GM23338 (cell line): ENCODE measurements at regions not wholly inside any gene's neighbourhood (a gene's known extent, or its start where the extent isn't known, plus 50 kb on each side); places are given as distances from the start of the nearest gene placed in this dataset.

ENCODE experiments used
- CREB1 ChIP-seq: fragments of 250-450 bp; sonication (Bioruptor Pico); IDR thresholded peaks from 2 replicates; pipeline ENCODE4 v1.5.0; 2020; ENCODE audit warnings: low read depth, mild to moderate bottlenecking, moderate library complexity
- EZH2 ChIP-seq: fragments of 200-600 bp; sonication (generic); IDR thresholded peaks from one replicate; pipeline ENCODE4 v1.8.0; 2017; ENCODE audit warnings: antibody characterized with exemption, mild to moderate bottlenecking, low read depth; ENCODE audit not compliant: unreplicated experiment
- EZH2phosphoT487 ChIP-seq: fragments of 200-600 bp; sonication (generic); IDR thresholded peaks from one replicate; pipeline ENCODE4 v1.8.1; 2018; ENCODE audit warnings: antibody characterized with exemption; ENCODE audit not compliant: unreplicated experiment
- JUNB ChIP-seq: IDR thresholded peaks from one replicate; pipeline ENCODE4 v1.6.1; 2016; ENCODE audit warnings: antibody characterized with exemption; ENCODE audit not compliant: unreplicated experiment
- NANOG ChIP-seq: IDR thresholded peaks from 2 replicates; pipeline ENCODE4 v1.6.1; 2016; ENCODE audit warnings: antibody characterized with exemption, borderline replicate concordance
- POLR2AphosphoS5 ChIP-seq: IDR thresholded peaks from 2 replicates; pipeline ENCODE4 v1.6.1; 2016; ENCODE audit warnings: antibody characterized with exemption, low read depth
- ZNF114 ChIP-seq: fragments of 250-450 bp; sonication (Bioruptor Pico); IDR thresholded peaks from 2 replicates; pipeline ENCODE4 v1.5.0; 2020; ENCODE audit warnings: mild to moderate bottlenecking, moderate library complexity
- ZNF331 ChIP-seq: fragments of 250-450 bp; sonication (Bioruptor Pico); IDR thresholded peaks from 2 replicates; pipeline ENCODE4 v1.5.0; 2020; ENCODE audit warnings: low read depth, mild to moderate bottlenecking, moderate library complexity
- TF ChIP-seq, protein P1 (sequence below), 2 experiments: fragments of 200-600 bp in 1 of 2; sonication (generic) in 1 of 2; conservative IDR thresholded peaks; 2 replicates each; pipeline versions ENCODE4 v1.5.1 to v1.6.1; 2016 to 2017; ENCODE audit warnings: antibody characterized with exemption in 2 of 2, low read depth in 2 of 2, mild to moderate bottlenecking in 2 of 2, moderate library complexity in 1 of 2
- TF ChIP-seq, protein P2 (sequence below): IDR thresholded peaks from 2 replicates; pipeline ENCODE4 v1.6.1; 2016; ENCODE audit warnings: antibody characterized with exemption
- TF ChIP-seq, protein P3 (sequence below): IDR thresholded peaks from one replicate; pipeline ENCODE4 v1.6.1; 2018; ENCODE audit warnings: antibody characterized with exemption; ENCODE audit not compliant: unreplicated experiment

DNA sequence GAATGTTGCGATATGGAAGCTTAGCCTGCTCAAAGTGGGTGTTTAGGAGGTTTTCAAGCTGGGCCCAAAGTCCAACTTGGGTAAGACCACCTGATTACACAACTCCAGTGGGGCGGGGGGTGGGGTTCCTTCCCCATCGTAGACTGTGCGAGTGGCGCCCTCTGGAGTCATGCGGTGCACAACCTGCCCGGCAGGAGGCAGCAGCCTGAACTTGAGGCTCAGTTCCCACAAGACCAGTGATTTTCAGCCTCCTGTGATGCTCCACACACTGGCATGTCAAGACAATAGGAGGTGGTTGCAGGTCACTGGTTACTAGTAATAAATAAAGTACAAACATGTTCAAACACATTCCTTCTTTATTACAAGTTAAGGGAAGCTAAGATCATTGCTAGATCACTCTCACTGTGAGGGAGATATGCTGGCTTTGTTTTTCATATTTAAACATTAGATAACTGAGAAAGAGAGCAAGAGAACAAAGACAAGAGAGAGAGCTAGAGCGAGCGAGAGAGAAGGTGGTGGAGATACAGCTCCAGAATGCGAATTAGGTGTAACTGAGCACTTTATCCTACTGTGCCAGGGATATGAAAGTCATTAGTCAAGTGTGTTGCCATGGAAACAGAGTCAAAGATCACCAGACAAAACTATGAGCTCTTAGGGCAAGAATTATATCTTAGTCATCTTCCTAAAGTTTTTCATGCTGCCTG is 97.4 kb upstream of the BMPER start:
- TF ChIP-seq, protein P1, sequence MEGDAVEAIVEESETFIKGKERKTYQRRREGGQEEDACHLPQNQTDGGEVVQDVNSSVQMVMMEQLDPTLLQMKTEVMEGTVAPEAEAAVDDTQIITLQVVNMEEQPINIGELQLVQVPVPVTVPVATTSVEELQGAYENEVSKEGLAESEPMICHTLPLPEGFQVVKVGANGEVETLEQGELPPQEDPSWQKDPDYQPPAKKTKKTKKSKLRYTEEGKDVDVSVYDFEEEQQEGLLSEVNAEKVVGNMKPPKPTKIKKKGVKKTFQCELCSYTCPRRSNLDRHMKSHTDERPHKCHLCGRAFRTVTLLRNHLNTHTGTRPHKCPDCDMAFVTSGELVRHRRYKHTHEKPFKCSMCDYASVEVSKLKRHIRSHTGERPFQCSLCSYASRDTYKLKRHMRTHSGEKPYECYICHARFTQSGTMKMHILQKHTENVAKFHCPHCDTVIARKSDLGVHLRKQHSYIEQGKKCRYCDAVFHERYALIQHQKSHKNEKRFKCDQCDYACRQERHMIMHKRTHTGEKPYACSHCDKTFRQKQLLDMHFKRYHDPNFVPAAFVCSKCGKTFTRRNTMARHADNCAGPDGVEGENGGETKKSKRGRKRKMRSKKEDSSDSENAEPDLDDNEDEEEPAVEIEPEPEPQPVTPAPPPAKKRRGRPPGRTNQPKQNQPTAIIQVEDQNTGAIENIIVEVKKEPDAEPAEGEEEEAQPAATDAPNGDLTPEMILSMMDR (conservative IDR thresholded peaks at IDR 0.05; ENCODE audit: low read depth in 2 of 2), result peak; percentile 80 to 94
- TF ChIP-seq EZH2phosphoT487, result no peak
- no peak for TF ChIP-seq EZH2
- no peak for TF ChIP-seq POLR2AphosphoS5
- TF ChIP-seq, protein P2, sequence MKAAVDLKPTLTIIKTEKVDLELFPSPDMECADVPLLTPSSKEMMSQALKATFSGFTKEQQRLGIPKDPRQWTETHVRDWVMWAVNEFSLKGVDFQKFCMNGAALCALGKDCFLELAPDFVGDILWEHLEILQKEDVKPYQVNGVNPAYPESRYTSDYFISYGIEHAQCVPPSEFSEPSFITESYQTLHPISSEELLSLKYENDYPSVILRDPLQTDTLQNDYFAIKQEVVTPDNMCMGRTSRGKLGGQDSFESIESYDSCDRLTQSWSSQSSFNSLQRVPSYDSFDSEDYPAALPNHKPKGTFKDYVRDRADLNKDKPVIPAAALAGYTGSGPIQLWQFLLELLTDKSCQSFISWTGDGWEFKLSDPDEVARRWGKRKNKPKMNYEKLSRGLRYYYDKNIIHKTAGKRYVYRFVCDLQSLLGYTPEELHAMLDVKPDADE, result no peak
- TF ChIP-seq, protein P3, sequence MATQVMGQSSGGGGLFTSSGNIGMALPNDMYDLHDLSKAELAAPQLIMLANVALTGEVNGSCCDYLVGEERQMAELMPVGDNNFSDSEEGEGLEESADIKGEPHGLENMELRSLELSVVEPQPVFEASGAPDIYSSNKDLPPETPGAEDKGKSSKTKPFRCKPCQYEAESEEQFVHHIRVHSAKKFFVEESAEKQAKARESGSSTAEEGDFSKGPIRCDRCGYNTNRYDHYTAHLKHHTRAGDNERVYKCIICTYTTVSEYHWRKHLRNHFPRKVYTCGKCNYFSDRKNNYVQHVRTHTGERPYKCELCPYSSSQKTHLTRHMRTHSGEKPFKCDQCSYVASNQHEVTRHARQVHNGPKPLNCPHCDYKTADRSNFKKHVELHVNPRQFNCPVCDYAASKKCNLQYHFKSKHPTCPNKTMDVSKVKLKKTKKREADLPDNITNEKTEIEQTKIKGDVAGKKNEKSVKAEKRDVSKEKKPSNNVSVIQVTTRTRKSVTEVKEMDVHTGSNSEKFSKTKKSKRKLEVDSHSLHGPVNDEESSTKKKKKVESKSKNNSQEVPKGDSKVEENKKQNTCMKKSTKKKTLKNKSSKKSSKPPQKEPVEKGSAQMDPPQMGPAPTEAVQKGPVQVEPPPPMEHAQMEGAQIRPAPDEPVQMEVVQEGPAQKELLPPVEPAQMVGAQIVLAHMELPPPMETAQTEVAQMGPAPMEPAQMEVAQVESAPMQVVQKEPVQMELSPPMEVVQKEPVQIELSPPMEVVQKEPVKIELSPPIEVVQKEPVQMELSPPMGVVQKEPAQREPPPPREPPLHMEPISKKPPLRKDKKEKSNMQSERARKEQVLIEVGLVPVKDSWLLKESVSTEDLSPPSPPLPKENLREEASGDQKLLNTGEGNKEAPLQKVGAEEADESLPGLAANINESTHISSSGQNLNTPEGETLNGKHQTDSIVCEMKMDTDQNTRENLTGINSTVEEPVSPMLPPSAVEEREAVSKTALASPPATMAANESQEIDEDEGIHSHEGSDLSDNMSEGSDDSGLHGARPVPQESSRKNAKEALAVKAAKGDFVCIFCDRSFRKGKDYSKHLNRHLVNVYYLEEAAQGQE, result no peak
- no peak for TF ChIP-seq ZNF331 (CRISPR knock-in tag)
- no peak for TF ChIP-seq JUNB
- TF ChIP-seq NANOG, result no peak
- TF ChIP-seq CREB1 (CRISPR knock-in tag), result no peak
- no peak for TF ChIP-seq ZNF114
